Chondrocyte (in vitro differentiated cells): ENCODE measurements at regions not wholly inside any gene's neighbourhood (a gene's known extent, or its start where the extent isn't known, plus 50 kb on each side); places are given as distances from the start of the nearest gene placed in this dataset.

Source experiments
- DNase-seq: peaks from one replicate; pipeline ENCODE4 v3.0.0; 2021; ENCODE audit warnings: mixed read lengths, low spot score
- H3K27ac Mint-ChIP-seq: one replicate; pipeline ENCODE4 v1.8.0; 2021; ENCODE audit warnings: mild to moderate bottlenecking, moderate library complexity, mixed read lengths; ENCODE audit not compliant: unreplicated experiment
- H3K27me3 Mint-ChIP-seq: 2 replicates; pipeline ENCODE4 v1.8.0; 2021; ENCODE audit warnings: low read depth, mixed read lengths
- H3K36me3 Mint-ChIP-seq: 2 replicates; pipeline ENCODE4 v1.8.0; 2021; ENCODE audit warnings: low read depth, mixed read lengths
- H3K4me1 Mint-ChIP-seq: 2 replicates; pipeline ENCODE4 v1.8.0; 2021; ENCODE audit warnings: low read depth, mild to moderate bottlenecking, mixed read lengths
- H3K4me3 Mint-ChIP-seq: one replicate; pipeline ENCODE4 v1.8.0; 2021; ENCODE audit warnings: mild to moderate bottlenecking, moderate library complexity, mixed read lengths; ENCODE audit not compliant: unreplicated experiment
- H3K9me3 Mint-ChIP-seq: 2 replicates; pipeline ENCODE4 v1.8.0; 2021; ENCODE audit warnings: low read depth, mixed read lengths
- CTCF ChIP-seq: fragments of 200-600 bp; sonication (generic); IDR thresholded peaks from 2 replicates; pipeline ENCODE4 v1.5.0; 2021; ENCODE audit warnings: antibody characterized with exemption, mild to moderate bottlenecking, moderate library complexity

GRCh38 chr1:80021891-80022290, 1015.4 kb upstream of the ADGRL4 start:
- TF ChIP-seq CTCF: no peak
- Mint-ChIP-seq H3K9me3 (peaks cover 5% of the 10 kb centered on the region), H3K27ac (no peak overlapping the region), H3K36me3 (no peaks in the 10 kb centered on the region), H3K4me3 (no peak overlapping the region), H3K4me1 (no peaks in the 10 kb centered on the region), H3K27me3 (no peaks in the 10 kb centered on the region)
- DNase-seq: no peak

GRCh38 chr1:80018348-80018747, 1011.8 kb upstream of the ADGRL4 start:
- Mint-ChIP-seq H3K9me3 (no peaks in the 10 kb centered on the region), H3K4me3 (no peak overlapping the region), H3K4me1 (no peaks in the 10 kb centered on the region), H3K27me3 (no peaks in the 10 kb centered on the region), H3K36me3 (no peaks in the 10 kb centered on the region), H3K27ac (no peak overlapping the region)
- DNase-seq: no peak
- TF ChIP-seq CTCF: no peak

- Mint-ChIP-seq H3K27ac (no peak overlapping the region), H3K9me3 (no peaks in the 10 kb centered on the region), H3K4me3 (no peak overlapping the region), H3K27me3 (no peaks in the 10 kb centered on the region), H3K4me1 (no peaks in the 10 kb centered on the region), H3K36me3 (no peaks in the 10 kb centered on the region)
- TF ChIP-seq CTCF: no peak
- DNase-seq: no peak
These were observed 1002.4 kb upstream of the ADGRL4 start for GRCh38 chr1:80008934-80009333.

GRCh38 chr1:80003250-80003649, 996.7 kb upstream of the ADGRL4 start:
- Mint-ChIP-seq H3K4me3 (no peak overlapping the region), H3K9me3 (peaks cover 5% of the 10 kb centered on the region), H3K4me1 (peaks cover 3% of the 10 kb centered on the region), H3K36me3 (peaks cover 2% of the 10 kb centered on the region), H3K27ac (no peak overlapping the region), H3K27me3 (no peaks in the 10 kb centered on the region)
- no peak for TF ChIP-seq CTCF
- DNase-seq: no peak

- no peak overlapping the region for H3K4me3 Mint-ChIP-seq
These were observed 981.9 kb upstream of the ADGRL4 start for GRCh38 chr1:79988401-79988800.

More at GRCh38 chr1:79988401-79988800, 981.9 kb upstream of the ADGRL4 start:
- Mint-ChIP-seq H3K36me3 (no peaks in the 10 kb centered on the region), H3K27me3 (no peaks in the 10 kb centered on the region), H3K4me1 (no peaks in the 10 kb centered on the region), H3K27ac (no peak overlapping the region), H3K9me3 (no peaks in the 10 kb centered on the region)
- no peak for DNase-seq
- no peak for TF ChIP-seq CTCF
